ENCODE measurements at regions not wholly inside any gene's neighbourhood (a gene's known extent, or its start where the extent isn't known, plus 50 kb on each side); places are given as distances from the start of the nearest gene placed in this dataset.
A peak's percentile ranks its signal among the peaks of the same experiment; 100 is the strongest.

DNA sequence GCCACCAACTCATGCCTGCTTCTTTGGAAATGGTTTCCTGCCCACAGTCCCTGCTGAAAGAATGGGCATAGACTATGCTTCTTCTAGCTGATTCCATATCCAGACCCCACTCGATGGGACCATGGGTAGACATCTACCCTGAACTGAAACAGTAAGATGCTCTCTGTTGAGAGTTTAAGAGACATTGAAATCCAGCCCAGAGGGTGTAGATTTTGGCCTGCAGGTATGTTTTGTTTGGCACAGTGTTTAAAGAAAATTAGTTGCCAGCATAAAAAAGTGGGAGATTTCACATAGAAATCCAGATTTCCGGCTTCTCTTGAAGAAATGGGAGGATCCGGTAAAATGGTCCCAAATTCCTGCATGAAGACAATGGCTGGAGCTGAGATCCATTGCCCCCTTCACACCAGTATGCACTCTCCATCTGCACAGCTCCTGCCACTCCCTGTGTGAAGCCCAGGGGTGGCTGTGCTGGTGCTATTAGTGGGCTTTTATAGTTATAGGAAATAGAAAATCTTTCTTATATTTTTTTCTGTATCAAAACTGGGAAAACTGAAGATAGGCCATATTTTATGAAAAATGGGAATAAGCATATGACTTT lies 218.1 kb downstream of the PTEN start:
- DNase-seq (ENCODE audit: extremely low read depth in 1 of 2, low read depth in 1 of 2) = no peak

DNA sequence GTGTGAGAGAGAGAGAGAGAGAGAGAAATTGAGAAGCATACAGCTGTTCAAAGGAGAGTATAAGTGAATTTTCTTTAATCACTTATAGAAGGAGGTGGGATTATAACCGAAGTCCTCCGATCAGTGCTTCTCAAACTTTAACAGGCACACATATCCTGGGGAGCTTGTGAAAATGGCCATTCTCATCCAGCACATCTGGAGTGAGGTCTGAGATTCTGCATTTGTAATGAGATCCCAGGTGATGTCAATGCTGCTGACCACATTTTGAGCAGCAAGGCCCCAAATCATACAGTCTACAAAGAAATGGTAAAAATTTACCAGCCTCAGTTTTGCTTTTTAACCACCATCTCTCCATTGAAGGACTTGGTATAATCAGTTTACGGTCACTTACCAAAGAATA lies 219.0 kb downstream of the PTEN start:
- no peak for DNase-seq (ENCODE audit: extremely low read depth in 1 of 2, low read depth in 1 of 2)

DNA sequence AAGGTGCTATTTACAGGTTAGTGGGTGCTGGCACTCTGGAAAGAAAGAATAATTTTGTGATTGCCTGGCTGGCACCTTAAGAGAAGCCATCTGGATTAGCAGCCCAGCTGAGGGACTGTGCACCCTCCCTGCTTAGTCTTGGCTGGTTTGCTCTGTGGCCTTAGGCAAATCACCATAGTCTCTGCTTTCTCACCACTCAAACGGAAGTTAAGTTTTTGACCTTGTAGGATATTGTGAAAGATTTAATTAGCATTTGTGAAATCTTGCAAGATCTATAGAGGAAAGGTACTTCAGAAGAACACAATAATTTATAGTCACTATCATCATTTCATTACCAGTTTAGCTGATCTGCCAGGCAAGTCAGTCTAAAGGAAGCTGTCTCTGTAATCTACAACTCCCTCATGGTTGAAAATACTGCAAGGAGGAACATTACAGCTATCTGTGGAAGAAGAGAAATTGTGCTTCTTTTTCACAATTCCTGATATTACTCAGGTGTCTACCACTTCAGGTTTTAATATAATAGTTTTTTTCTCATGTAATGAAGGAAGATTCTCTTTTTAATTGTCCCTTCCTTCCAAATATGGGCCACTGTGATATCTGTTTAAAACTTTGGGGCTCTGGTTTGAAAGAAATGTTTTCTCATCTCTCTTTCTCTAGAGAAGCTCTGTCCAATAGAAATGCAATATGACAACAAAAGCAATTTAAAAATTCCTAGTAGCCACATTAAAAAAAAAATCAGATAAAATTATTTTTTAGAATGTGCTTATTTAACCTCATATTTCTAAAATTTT lies 219.6 kb downstream of the PTEN start:
- no peak for DNase-seq (ENCODE audit: extremely low read depth in 1 of 2, low read depth in 1 of 2)

DNA sequence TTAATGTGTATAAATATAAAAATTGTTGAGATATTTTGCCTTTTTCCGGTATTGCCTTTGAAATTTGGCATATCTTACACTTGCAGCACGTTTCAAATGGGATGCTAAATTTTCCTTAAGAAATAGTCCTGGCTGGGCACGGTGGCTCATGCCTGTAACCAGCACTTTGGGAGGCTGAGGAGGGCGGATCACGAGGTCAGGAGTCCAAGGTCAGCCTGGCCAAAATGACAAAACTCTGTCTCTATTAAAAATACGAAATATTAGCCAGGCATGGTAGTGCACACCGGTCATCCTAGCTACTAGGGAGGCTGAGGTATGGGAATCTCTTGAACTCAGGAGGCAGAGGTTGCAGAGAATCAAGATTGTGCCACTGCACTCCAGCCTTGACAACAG lies 220.2 kb downstream of the PTEN start:
- DNase-seq (ENCODE audit: extremely low read depth in 1 of 2, low read depth in 1 of 2) = no peak

DNA sequence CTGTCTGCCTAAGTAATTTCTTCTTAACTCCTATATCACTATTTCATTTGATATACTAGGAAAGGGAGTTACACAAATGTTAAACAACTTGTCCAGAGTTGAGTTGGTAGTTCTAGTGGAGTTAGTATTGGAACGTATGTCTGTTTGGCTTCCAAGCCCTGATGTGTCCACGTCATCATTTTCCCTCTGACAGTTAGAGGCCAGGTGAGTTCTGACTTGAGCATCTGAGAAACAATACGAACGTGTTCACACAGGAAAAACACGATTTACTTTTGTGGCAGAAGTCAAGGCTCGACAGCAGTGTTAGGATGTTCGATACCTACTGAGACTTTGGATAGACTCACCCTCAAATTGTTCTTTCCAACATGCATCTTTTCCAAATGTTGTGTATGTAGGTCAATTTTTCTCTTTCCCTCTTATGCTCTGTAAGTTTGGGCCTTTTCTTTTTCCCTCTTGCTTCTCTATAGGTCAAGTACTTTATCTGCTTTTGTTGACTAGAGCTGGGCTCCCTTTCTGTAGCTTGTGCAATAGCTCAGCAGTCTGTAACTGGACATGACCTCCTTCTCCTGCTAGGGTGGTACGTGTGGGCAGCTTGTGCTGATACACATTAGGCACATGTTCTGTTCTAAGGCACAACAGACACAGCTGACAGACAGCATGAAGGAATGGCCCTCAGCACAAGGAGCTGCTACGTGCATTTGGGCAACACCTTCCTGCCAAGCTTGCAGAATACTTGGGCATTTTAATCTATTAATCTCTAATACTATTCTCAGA lies 222.9 kb downstream of the PTEN start:
- no peak for DNase-seq (ENCODE audit: extremely low read depth in 1 of 2, low read depth in 1 of 2)

DNA sequence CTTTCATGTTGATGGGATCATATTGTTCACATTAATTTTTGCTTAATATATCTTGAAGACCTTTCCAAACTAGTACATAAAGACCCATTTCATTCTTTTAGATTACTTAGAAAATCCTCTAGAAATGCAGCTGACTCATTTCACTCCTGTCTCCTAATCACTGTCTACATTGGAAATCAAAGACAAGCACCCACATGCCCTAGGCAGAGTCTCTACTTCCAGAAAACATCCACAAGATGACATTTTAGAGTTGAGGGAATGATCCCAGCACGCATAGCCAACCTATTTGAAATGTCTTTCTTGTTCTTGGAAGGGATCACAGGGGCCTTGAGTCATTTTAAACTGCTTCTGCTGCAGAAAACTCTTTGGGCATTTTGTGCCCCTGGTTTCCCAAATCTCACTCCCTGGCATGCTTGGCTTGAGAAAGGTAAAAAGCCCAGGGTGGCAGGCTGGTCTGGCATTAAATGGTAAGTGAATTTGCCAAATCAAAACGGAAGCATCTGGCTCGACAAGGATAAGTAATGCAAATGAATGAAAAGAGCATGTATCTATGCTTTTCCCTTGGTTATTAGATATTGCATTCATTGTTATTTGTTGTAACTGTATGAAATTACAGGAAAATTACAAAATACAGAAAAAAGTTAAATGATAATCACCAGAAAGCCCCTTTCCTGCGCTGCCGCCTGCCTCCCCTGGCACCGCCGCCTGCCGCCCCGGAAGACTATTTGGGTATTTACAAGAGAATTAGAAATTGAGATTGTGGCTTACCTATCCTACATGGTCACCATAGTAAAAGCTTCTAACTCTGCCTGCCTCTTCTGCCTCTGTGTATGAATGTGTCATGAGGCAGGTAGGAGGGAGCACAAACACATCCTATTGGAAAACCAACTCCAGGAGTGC lies 225.3 kb downstream of the PTEN start:
- no peak for DNase-seq (ENCODE audit: extremely low read depth in 1 of 2, low read depth in 1 of 2)

DNA sequence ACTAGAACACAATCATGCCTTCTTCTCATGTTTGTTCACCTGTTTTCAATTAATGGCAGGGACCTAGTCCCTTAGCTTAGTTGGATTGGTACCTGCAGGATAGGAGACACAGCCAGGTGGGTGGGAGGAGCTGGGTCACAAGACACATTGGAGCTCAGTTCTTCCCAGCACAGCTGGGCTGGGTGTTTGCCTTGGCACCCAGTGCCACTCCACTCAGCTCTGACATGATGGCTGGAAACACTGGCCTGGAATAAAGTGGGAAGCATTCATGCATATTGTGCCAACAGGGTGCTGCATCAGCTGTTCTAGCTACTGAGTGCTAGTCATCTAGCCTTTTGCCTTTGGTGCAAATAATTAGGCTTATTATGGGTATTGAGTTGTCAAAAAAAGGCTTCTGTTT lies 226.1 kb downstream of the PTEN start:
- no peak for DNase-seq (ENCODE audit: extremely low read depth in 1 of 2, low read depth in 1 of 2)

DNA sequence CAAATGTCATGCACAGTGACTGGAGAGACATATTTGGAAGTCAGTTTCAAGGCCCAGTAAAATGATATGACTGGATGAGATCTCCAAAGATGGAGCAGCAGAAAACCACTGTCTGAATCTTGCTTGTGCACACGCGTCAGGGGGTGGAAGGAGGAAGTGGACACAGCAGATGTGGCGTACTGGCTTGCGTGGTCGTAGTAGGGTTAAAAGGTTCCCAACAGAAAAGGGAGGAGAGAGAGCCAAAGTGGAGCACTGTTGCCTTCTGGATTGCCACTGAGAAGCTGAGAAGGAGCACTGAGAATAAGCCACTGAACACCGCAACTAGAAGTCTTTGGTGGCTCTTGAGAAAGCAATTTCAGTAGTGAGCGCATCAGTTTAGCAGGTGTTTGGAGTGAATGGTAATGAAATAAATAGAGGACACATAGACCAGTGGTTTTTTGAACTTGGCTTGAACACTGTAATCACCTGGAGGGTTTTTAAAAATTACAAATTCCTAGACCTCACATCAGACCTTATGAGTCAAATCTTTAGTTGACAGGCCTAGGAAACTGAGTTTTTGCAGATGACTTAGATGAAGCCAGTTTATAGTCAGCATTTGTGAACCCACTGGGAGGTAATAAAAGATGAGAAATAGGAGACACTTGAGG lies 227.3 kb downstream of the PTEN start:
- no peak for DNase-seq (ENCODE audit: extremely low read depth in 1 of 2, low read depth in 1 of 2)

DNA sequence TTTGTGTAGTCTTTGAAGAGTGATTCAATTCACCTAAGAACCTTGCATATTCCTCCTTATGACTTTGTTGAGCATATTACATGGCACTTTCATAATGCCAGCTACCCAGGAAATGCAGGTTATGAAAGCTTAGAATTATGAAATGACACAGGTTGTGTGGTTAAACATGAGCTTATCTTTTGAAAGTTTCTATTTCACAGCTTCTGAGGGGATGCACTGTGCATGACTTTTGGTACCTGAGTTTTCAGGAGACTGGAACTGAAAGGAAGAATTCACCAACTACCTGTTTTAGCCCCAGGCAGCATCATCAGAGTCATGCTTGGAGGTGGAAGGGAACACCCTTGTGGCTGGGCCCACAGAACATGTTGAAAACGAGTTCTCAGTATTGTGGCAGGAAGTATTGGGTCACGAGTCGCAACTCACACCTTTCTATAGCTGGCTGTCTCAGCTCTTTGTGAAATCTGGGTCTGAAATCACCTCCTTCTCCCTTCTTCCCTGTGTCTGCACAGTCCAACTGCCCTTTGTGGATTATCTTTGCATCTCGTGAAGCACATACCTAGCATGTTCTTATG lies 228.2 kb downstream of the PTEN start:
- peak; percentile 28 to 33 for DNase-seq (ENCODE audit: extremely low read depth in 1 of 2, low read depth in 1 of 2)

DNA sequence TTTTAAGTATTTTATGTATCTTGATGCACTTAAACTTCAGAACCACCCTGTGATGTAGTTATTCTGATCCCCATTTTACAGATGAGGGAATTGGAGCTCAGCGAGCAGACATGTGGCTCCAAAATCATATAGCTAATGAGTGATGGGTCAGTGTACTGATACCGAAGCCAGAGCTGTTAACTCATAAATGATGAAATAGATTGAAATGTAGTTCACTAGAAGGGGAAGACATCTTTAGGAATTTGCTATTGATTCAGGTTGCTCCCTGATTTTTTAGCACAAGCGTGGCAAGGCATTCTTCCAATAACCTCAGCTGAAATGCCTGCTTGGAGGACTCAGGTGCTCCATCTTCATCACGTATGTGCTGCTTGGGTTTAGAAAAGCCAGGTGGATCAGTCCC lies 228.8 kb downstream of the PTEN start:
- DNase-seq (ENCODE audit: extremely low read depth in 1 of 2, low read depth in 1 of 2) = no peak

DNA sequence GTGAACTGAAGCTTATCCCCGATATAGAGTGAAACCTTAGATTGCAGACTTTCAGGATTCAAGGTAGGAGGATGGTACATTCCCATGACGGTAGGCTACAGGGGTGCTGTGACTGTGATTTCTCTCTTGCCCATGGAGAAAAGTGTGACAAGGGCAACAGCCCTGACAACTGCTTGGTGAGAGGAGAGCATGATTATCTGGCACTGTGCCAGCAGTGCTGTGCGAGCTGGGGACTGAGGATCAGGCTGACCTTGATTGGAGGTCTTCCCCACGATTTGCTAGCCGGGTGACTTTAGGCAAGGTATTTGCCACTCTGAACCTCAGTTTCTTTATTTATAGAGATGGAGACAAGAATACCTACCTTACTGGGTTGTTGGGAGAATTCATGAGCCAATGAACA lies 229.5 kb downstream of the PTEN start:
- DNase-seq (ENCODE audit: extremely low read depth in 1 of 2, low read depth in 1 of 2) = no peak

DNA sequence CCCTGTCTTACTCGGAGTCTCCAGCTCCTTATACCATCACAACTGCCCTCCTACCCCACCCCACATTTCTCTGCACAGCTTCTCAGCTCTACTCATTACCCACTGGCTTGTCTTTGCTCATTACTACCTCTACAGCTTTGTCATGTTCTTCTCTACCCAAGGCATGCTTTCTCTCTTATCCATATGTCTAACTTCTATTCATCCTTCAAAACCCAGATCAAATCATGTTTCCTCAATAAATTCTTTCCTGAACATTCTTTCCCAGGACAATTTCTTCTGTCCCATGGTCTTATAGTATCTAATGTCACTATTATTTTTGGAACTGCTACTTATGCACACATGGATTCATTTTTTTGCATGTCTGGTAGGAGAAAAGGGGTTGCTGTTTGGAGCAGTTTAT lies 231.4 kb downstream of the PTEN start:
- no peak for DNase-seq (ENCODE audit: extremely low read depth in 1 of 2, low read depth in 1 of 2)

DNA sequence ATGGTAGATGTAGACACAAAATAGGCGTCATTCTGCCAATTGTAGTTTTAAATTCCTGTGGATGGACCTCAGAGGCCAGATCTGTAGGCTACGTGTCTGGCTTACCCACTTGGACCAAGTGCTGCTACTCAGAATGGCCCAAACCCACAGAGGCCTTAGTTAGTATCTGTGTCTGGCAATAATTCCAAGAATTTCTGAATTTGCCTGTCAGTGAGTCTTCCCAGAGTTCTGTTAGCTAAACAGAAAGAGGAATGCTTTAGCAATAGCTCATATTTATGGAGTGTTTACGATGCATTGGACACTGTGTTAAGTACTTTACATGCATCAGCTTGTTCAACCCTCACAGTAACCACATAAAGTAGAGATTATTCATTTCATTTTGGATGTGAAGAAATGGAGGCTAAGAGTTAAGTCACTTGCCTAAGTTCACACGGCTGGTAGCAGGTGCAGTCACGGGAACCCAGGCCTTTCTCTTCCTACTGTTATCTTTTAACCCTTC lies 231.8 kb downstream of the PTEN start:
- DNase-seq (ENCODE audit: extremely low read depth in 1 of 2, low read depth in 1 of 2) = no peak

DNA sequence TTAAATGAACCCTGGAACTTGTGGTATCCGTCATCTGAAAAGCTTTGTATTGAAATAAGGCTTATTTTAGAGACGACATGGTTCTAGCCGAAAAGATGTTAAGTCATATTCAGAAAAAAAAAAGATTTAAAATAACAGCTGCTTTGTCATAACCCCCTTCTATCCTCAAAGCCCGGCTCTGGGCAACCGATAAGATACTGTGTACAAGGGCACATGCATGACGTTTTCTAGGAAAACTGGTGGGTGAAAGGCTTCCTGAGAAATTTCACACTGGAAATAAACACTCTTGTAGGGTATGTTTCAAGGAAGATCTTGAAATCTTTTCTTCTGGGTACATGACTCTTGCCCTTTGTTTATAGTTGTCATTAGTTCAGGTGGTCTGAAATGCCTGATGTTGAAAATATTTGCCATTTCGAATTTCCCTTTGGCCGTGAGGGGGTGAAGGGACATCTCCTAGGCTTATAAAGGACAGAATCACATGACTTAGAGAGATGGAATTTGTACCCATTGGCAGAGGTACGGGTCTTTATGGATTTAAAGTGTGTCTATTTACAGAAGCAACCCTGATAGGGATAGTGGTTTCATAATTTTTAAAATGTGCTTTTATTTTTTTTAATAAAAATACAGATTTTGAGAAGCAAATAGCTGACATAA lies 232.5 kb downstream of the PTEN start:
- DNase-seq (ENCODE audit: extremely low read depth in 1 of 2, low read depth in 1 of 2) = no peak

DNA sequence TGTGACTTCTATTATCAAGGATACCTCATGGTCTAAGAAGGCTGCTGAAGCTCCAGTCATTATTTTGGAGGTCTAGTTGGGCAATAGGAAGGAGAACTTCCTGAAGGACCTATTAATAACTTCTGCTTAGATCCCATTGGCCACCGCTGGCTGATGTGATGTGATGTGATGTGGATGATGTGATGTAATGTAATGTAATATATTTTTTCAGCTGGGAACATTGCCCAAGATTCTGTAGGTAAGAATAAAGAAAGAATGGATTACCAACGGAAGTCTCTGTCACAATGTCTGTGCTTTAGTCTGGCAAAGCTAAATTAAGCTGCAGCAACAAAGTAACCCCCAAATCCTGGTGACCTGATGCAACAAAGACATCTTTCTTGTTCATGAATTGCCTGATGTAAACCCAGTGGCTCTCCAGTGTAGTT lies 233.7 kb downstream of the PTEN start:
- DNase-seq (ENCODE audit: extremely low read depth in 1 of 2, low read depth in 1 of 2) = no peak

DNA sequence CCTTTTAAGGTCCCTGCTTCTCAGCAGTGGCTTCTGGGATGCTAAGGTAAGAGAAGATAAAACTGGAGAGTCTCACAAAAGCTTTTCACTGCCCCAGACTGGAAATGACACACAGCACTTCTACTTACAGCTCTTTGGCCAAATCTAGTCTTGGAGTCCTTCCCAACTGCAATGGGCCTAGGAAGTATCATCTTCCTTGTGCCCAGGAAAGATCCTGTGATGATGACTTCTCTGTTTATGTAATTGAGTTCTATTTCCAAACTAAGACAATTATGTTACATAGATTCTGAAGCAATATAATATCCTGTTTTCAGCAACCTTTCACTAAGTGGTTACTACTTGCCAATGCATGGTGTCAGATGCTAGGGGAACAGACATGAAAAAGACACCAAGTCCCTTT lies 234.1 kb downstream of the PTEN start:
- DNase-seq (ENCODE audit: extremely low read depth in 1 of 2, low read depth in 1 of 2) = no peak

DNA sequence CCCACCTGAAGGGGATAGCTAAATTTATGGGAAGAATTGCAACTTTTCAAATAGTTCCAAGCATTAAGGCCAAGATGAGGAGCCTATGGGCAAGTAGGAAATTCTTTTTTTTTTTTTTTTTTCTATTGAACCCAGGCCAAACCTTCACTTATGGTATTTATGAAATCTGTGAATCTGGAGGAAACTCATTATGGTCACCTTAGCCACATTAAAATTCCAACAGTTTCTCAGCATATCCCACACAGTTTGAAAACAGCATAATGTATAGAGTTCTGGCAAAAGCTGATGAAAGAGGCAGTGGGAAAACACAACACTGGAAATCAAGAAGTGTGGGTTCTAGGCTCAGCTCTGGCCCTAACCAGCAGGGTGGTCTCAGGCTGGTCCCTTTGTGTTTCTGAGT lies 236.9 kb downstream of the PTEN start:
- DNase-seq (ENCODE audit: extremely low read depth in 1 of 2, low read depth in 1 of 2) = no peak

DNA sequence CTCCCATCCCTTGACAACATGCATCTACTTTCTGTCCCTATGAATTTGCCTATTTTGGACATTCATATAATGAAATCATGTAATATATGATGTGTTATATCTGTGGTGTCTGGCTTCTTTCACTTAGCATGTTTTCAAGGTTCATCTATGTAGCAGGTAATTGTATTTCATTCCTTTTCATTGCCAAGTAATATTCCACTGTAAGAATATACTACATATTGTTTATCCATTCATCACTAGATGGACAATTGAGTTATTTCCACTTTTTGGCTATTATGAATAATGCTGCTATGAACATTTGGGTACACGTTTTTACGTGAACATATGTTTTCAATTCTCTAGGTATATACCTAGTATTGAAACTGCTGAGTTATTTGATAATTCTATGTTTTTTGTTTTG lies 238.2 kb downstream of the PTEN start:
- no peak for DNase-seq (ENCODE audit: extremely low read depth in 1 of 2, low read depth in 1 of 2)

DNA sequence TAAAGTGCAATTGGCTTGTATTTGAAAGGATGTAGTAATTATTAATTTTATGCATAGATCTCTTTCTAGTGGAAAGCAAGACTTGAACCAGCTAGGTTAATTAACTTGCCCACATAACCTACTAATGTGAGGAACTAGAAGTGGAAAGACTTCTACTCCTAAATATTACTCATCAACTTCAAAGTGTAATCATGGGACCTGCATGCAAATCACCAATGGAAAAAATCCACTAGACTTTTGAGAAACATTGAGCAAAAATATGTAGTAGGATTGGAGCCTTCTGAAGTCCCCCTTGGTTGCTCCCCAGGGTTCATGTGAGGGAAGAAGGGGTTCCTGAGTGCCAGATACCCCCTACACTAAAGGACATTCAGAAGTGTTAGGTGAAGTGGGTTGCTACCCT lies 240.2 kb downstream of the PTEN start:
- no peak for DNase-seq (ENCODE audit: extremely low read depth in 1 of 2, low read depth in 1 of 2)

DNA sequence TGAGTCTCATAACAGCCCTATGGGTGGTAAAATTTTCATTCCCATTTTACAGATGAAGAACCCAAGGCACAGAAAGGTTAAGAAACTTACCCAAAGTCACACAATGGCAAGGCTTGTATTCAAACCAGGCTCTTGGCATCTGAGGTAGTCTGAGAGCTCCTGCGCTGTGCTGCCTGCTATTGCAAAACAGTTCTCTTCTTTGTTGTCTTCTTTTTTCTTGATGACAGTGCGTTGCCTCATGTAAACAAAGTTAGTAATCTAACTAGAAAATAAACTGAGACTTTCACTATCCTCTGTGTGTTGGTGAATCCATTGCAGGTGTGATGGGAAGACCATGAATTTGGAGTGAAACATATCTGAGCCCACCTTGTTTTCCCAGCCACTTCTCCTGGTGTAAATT lies 240.8 kb downstream of the PTEN start:
- DNase-seq (ENCODE audit: extremely low read depth in 1 of 2, low read depth in 1 of 2) = no peak
